DND-41 (cell line): ENCODE measurements at regions not wholly inside any gene's neighbourhood (a gene's known extent, or its start where the extent isn't known, plus 50 kb on each side); places are given as distances from the start of the nearest gene placed in this dataset.

Experiments used
- CTCF ChIP-seq: IDR thresholded peaks from 2 replicates; pipeline ENCODE4 v1.5.1; 2012; ENCODE audit warnings: borderline replicate concordance, low read length, moderate library complexity, mild to moderate bottlenecking; ENCODE audit not compliant: poor library complexity, severe bottlenecking; ENCODE audit errors: extremely low read depth
- EZH2 ChIP-seq: IDR thresholded peaks from 3 replicates; pipeline ENCODE4 v1.6.1; 2012; ENCODE audit warnings: borderline replicate concordance, low read depth, mild to moderate bottlenecking, moderate library complexity, low read length, inconsistent platforms; ENCODE audit not compliant: severe bottlenecking

- TF ChIP-seq CTCF (no peak), EZH2 (no peak)
Observed at GRCh38 chr3:159861369-159861987, 127.2 kb upstream of the IL12A start.
